Activated CD4-positive, alpha-beta T cell treated with anti-CD3 and anti-CD28 coated beads, Interleukin-2, amount 50 U/mL, for 1 hour (primary cell): ENCODE measurements at regions not wholly inside any gene's neighbourhood (a gene's known extent, or its start where the extent isn't known, plus 50 kb on each side); places are given as distances from the start of the nearest gene placed in this dataset.

Source experiments
- DNase-seq: peaks from one replicate; pipeline ENCODE4 v3.0.0-alpha.2; 2020

DNA sequence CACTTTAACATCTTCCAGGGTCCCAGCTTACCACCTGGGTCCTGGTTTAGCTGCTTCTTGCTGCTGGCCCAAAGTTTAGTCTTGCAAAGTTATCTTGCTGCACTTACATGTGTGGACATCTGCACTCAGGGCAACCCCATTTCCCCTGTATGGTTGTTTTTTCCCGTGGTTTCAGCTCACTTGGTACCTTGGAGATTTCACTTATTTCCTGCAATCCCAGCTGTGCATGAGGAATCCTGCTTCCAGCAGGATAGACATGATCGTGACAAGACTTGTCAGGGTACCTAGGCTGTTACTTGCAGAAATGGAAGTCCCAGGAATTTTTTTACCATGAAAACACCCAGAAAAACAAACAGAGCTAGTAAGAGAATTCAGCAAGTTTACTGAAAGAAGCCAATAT, 95.9 kb upstream of the LEP start:
- DNase-seq, result no peak

DNA sequence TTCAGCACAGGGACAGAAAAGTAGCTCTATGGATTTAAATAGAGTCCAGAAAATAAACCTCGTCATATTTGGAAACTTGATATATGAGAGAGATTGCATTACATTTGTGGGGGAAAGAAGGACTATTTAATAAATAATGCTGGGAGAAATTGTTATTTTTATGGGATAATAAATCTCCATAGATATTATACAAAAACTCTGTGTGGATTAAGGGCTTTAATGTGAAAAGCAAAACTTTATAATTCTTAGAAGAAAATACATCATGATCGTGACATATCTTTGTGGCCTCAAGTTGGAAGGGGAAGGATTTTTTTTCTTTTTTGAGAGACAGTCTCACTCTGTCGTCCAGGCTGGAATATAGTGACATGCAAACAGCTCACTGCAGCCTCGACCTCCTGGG, 95.0 kb upstream of the LEP start:
- DNase-seq, result no peak

DNA sequence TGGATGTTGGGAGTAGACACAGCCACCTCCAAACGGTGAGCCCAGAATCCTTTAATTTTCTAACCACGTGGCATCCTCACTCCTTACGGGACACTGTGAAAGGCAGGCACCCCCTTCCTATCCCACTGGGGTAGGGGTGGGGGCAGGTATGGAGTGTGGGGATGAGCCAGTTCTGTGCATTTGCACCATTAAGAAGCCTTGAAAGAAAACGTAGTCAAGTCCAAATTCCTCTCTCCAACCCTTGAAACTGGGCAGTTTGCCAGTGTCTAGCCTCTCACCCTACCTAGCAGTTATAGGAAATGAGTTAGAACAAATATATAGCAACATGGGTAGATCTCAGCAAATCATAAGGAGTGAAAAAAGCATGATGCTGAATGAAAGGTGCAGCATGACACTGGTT, 92.4 kb upstream of the LEP start:
- no peak for DNase-seq

DNA sequence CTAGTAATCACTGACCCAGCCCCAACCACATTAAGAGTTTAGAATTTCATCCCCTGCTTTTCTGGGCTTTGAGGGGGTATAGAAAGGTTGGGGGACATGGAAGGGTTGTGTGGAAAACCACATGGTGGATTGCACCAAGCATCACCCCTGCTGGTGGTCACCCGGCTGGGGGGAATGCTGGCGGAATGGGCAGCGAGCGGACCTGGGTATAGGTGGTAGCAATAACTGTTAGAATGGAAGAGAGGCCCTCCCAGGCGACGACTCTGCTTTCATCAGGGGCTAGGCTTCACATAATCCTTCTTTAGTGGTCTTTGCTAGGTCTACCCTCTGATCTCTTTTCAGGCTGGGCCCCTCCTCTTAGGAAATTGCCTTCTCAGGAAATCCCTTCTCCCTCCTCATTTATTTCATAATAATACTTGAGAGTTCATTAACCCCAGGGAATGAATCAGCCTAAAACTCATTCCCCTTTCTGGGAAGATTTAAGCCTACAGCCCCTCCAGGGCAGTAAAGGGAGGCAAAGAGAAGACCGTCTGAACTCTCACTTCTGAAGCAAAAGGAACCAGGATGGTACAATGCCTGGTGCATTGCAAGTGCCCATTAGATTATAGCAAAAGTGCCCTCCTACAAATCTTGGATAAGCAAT, 90.7 kb upstream of the LEP start:
- DNase-seq, result no peak

DNA sequence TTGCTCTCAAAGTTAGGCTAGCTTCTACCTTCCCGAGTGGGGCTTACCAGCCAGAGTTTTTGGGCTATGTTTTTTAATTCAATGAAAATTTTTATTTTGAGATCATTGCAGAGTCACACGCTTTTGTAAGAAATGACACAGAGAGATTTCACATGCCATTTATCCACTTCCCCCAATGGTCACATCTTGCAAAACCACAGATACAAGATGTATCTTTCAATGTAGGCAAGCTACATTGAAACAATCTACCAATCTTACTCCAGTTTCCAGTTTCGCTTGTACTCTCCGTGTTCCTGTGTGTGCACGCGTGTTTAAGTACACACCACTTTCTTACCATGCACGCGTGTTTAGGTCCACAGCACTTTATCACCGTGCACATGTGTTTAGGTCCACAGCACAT, 89.4 kb upstream of the LEP start:
- no peak for DNase-seq

DNA sequence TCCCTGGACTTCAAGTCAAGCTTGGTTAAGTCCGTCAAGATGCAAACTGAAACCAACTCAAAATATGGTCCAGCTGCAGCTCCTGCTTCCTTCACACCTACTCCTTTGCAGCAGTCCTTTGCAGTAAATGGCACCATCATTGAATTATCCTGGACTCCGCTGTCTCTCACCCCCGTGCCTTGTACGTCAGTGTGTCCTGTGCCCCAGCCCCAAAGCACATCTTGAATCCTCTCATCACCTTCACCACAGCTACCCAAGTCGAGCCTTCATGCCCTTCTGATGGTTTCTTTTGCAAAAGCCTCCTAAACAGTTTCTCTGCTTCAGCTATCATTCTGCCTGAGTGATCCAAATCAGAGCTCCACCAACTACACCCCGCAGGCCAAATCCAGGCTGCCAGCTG, 88.4 kb upstream of the LEP start:
- DNase-seq, result no peak

DNA sequence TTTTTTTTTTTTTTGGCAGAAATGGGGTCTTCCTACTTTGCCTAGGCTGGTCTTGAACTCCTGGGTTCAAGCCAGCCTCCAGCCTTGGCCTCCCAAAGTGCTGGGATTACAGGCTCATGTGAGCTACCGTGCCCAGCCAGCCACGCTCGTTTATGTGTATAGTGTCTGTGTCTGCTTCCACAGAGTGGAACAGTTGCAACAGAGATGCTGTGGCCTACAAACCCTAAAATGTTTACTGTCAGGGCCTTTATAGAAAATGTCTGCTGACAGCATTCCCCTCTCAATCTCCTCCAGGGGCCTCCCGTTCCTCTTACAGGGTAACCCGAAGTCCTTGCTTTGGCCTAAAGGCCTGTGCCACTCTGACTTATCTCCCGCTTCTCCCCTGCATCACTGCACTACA, 87.6 kb upstream of the LEP start:
- no peak for DNase-seq

DNA sequence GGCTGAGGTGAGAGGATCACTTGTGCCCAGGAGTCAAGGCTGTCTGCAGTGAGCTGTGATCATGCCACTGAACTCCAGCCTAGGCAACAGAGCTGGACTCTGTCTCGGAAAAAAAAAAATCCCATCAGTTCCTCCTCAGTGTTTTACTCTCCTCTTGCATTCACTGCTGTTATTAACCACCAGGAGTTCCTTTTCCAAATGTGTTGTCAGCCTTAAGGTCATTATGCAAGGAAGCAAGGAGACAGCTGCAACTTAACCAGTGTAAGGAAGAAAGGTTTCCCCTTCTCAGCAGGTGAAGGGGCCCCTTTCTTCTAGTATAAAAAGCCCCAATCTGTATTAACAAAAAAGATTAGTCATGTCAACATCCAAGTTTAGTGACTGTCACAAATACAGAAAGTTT, 86.6 kb upstream of the LEP start:
- DNase-seq, result no peak

DNA sequence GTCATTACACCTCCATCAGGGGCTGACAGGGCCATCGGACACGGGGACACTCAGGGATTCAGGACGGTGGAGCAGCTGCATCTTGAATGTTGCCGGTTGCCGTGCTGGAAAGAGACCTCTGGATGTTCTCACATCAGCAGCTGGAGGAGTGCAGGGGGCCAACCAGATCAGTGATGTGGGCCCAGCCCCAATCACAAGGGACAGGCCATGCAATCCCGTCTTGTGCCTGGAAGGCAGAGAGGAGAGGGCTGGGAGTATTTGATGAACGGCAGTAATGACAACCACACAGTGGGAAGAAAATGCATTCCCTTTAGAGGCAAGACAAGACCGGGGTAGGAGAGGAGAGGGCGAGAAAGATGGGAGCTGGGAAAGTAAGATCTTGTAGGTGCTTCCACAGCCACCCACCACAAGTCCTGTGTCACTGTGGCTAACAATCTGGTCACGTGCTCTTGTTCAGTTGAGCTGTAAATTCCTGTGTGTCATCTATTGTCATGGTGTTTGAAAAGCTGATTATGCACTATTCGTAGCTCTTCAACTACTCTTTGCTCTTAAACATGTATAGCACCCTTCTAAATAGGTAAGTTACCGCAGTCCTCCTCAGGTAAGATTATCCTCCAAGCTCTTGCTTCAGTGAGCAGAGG, 85.9 kb upstream of the LEP start:
- DNase-seq, result no peak

DNA sequence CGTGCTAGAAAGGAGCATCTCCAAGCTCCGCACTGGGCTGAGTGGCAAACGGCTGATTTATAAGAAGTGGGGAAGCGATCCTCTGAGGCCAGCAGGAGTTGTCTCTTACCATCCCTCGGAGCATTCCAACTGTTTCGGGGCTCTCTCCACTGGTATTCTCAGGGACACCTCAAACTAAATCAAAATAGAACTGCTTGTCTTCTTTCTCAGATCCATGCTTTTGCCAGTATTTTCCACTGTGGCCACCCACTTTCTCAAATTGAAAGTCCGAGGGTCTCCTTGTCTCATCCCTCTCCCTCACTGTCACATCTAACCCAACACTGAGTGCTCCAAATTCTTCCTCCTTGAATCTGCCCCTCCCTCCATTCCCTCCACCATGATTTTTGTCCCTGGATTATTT, 83.2 kb upstream of the LEP start:
- no peak for DNase-seq

DNA sequence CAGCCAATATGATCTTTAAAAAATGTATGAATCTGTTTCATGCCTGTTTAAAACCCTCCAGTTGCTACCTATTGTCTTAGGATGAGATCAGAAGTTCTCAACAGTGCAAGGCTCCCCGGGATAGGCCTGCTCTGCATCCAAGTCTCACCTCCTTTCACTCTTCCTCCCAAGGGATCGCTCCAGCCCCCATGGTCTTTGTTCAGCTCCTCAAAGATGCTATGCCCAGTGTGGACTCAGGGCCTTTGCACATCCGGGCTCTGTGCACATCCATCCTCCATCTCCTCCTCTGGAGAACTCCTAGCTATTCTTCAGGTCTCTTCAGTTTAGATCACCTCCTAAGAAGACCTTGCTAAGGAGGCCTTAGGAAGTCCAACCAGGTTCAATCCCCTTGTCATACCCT, 82.7 kb upstream of the LEP start:
- DNase-seq, result no peak

DNA sequence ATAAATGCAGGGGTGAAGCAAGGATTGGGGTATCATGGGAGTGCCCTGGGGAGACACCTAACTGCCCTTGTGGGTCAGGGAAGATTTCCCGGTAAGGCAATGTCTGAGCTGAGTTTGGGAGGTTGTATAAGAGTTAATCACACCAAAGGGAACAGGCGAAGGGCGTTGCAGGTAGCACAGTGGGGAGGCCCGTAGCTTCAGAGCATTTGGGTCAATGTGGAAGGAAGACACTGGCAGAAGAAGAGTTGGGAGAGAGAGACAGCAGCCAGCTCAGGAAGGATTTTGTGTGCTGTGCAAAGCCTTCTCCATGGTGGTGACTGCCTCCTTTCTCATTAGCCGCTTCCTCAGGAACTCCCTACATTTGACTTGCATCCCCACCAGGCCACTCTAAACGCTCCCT, 80.8 kb upstream of the LEP start:
- no peak for DNase-seq

DNA sequence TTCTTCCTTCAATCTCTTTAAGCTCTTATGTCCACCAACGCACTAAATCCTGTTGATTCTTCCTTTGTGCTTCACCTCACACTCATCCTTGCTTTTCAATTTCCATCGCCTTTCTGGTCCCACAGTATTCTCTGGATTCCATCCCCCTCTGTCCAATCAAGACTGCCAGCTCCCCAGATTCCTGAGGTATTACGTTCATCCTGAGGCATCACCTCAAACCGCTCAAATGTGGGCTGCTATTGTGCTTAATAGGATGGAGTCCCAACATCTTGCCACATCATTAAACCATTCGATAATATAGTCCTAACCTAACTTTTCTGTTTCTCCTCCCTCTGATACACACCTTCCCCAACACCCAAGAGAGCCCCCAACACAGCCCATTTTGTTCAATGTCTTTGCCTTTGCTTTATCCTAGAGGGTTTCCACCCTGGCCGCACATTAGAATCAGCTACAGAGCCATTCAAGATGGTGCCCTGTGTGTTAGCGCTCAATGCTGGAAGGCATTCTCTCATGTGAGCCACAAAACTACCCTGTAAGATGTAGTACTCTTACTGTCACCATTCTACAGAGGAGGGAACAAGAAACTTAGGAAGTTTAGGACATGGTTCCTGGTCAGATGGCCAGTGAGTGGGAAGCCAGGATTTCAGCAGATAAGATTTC, 79.5 kb upstream of the LEP start:
- DNase-seq, result no peak

DNA sequence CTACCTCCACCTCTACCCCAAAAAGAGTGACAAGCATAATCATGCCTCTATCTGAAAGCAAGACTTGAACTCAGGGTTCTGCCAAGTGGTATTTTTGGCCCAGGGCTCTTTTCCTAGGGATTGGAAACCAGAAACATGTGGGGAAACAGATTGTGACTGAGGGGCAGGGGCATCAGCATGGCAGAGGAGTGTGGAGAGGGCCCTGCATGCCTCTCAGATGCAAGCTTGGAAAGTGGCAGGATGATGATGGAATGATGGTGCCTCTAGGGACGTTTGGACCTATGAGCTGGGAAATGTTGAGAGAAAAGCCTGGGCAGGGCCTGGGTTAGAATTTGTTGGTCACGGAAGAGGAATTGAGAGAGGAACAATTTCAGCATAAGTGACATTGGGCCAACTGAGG, 78.4 kb upstream of the LEP start:
- no peak for DNase-seq

DNA sequence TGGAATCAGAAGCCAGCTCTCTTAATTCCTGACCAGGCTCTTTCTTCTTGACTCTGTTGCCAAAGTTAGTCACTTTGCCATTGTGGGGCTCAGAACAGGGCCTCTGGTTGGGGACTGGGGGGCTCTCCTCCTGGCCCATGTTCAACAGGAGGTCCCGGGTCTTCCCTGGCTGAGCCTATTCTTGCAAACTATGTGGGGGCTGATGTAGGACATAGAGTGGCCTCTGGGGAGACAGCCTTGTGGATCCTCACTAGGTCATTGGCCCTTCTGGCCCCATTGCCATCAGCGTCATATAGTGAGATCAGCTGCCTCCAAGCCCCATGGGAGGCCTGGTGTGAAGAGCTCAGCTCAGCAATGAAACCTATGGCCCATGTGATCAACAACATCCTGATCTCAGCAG, 77.6 kb upstream of the LEP start:
- DNase-seq, result no peak

DNA sequence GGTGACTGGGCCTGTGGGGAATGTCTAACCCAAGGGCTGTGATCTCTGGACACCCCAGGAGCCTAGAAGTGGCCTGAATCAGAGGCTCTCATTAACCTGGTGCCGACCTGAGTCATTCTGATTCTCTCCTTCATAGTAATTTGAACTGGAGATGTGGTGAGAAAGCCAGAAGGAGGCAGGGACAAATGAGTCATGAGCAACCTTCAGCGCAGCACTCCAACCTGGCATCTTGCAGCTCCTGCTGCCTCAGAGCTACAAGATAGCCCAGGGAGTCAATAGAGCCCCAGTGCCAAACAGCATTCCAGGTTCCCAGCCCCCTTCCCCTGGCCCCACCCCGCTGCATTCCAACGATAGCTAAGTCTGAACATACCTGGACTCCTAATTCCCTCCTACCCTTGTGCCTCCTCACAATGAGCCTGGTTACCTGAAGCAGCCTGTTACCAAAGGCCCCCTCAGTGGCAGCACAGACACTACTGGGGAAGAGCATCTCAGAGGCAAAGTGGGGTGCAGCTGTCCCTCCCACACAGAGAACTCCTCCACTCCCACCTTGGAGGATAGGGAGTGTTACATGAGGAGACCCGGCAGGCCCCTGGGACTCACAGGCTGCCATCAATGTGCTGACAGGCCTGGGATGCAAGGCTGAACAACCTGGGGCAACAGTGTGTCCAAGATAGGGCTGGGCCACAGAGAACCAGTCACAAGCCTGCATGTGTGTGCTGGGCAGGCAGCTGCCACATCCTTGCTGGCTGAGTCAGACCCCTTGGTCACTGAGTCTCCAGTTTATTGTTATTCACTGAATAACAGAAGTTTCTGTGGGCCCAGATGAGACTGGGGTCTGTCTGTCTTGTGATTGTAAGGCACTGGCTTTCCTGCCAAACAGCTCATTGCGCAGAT, 76.8 kb upstream of the LEP start:
- no peak for DNase-seq

DNA sequence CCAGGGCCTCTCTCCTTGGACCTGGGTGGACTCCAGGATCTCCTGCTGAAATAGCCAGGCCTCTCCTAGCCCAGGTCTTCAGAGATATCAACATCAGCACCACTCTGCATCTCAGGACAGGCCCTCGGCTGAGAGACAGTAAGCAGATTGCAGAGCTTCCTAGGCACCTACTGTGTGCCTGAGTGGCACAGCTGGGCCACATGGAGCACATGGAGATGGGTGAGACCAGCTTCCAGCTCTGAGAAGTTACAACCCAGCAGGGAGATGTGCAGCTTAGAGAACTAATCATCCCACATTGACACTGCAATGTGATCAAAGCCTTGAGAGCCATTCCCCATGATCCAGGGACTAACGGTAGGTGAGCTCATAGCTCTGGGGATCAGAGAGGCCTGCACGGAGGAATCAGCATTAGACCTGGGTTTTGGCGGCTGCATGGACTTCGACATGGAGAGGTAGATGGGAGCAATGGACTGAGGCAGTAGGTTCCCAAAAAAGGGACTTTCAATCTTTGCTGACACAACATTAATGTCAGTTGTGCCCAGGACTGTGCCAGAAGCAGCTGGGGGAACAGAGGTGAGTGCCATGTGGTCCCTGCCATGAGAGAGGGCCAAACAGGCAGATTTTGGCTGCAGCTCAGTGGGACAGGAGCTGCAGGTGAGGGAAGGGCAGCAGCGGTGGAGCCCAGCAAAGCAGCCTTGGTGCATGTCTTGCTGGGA, 76.0 kb upstream of the LEP start:
- no peak for DNase-seq

DNA sequence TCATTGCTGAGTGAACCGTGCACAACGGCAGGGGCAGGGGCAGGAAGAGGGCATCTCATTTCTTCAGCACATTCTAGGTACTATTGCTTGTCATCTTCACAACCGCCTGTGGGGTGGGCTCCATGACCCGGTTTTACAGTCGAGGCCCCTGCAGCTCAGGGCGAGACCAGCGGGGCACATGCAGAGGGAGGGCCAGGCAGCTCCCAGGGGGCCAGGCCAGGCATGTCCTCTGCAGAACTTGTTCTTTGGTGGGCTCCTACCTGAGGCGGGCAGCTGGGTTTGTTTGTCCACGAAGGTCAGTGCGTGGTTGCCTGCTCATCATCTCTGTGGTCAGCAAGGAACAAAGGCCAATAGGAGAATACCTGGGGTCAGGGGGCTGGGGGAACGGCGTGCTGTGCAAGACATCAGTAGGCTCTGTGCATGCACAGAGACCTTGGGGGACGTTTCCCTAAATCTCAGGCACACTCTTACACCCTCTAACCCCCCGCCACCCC, 75.1 kb upstream of the LEP start:
- DNase-seq, result no peak

DNA sequence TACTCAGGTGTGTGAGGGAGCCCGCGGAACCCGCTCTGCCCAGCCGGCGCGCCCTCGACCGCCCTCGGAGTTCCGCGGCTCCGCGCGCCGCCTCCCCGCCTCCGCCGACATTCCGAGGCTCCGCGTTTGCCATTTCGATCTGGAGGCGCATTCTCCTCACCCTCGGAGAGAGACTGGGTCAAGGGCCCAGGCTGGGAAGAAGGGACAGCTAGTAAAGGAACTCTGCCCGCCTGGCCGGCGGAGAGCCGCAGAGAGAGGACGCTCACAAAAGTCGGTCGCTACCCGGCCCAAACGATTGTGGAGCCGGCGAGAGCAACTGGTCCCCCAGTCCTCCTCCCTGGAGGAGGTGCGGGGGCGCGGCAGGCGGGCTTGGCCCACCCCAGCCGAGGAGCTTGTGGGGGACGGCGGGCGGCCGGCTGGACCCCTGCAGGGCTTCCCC, 74.5 kb upstream of the LEP start:
- DNase-seq, result no peak

DNA sequence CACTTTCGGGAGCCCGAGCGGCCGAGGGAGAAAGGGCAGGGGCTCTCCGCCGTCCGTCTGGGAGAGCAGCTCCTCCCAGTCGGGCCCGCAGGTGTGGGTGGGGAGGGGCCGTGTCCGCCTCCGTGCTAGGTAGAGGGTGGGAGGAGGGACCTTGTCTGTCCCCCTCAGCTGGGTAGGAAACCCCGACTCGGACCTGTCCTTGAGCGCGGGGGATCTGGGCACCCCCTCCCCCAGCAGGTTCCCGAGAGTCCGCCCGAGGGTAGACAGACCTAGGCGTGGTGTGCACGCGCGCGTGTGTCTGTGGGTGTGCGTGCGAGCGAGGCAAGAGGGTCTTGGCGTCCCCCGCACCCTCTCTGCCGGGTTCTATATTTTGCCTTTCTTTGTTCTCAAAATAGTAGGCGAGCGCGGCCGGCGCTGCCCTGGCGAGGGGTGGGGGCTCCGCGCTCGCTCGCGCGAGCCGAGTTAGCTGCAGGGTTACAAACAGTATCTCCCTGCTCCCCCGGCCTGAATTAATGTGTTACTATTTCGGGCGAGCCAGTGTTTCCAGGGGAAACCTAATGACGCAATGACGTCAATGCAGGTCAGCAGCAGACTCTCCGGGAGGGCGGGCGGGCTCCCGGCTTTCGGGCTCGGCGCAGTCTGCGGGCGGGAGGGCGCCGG, 73.9 kb upstream of the LEP start:
- DNase-seq, result no peak

DNA sequence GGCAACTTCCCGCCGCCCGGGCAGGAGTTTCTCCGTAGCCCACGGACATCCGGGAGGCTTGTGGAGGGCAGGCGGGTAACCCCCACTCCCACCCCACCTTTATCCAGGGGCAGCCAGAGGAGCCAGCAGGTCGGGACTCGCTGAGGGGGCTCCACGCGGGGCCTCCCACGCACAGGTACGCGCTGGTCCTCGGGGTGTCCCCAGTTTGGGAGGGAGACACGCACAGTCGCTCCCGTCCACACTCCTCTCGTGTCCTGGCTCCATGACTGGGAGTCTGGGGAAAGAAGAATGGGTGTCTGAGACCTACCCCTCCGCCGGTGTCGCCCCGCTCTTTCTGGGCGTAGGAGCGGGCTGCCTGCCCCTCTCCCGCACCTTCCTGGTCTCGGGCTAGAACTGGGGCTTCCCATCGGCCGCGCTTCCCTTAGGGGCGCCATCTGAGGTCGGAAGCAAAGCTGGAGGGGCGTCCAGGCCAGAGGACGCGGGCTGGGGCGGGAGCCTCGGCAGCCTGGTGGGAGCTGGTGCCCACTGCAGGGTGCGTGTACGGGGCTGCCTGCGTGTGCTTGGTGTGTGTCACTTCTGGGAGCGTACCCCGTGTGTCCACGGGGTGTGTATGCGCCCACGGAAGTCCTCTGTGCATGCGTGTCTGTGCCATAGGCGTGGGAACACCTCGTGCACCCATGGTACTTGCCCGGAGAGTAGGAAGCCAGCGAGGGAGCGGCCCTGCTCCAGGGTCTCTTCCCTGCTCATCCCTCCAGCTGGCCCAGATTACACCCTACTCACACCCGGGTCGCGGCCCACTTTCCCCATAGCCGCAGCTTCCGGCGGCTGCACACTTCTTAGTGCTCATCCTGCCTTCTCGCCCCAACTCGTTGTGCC, 73.0 kb upstream of the LEP start:
- no peak for DNase-seq
